Pancreas (tissue), 10 donors: ENCODE measurements at regions not wholly inside any gene's neighbourhood (a gene's known extent, or its start where the extent isn't known, plus 50 kb on each side); places are given as distances from the start of the nearest gene placed in this dataset.
A peak's percentile ranks its signal among the peaks of the same experiment; 100 is the strongest.

Experiments used
- ATAC-seq, 4 donors: fragments of 200-7000 bp; cut with Tn5 transposase; one replicate each; pipeline versions ENCODE4 v1.8.0 to v1.9.1; 2020; ENCODE audit warnings: mild to moderate bottlenecking in 4 of 4, moderate library complexity in 4 of 4
- DNase-seq, 6 donors: peaks; one replicate each; pipeline ENCODE4 v3.0.0-alpha.2; 2020
- FAIRE-seq: peaks from 2 replicates; lab custom pipeline; 2012; peaks lifted over from hg19 to GRCh38; lab: Jason Lieb, UNC
- H3K27ac ChIP-seq, 4 donors: fragments of 200-600 bp; sonication (generic); 1 replicate in 3 of 4; 2 replicates in 1 of 4; pipeline versions ENCODE4 v1.5.0 to v1.8.0; 2020
- H3K27me3 ChIP-seq, 4 donors: fragments of 200-600 bp; one replicate each; pipeline ENCODE4 v1.8.0; 2021
- H3K36me3 ChIP-seq, 3 donors: fragments of 200-600 bp; sonication (generic) in 1 of 3; one replicate each; pipeline versions ENCODE4 v1.5.0 to v1.8.0; 2020 to 2021
- H3K4me1 ChIP-seq, 3 donors: fragments of 200-600 bp; one replicate each; pipeline ENCODE4 v1.8.0; 2021
- H3K4me3 ChIP-seq, 4 donors: fragments of 200-600 bp; sonication (generic) in 2 of 4; one replicate each; pipeline versions ENCODE4 v1.5.0 to v1.8.0; 2020 to 2021
- H3K9me3 ChIP-seq, 4 donors: fragments of 200-600 bp; one replicate each; pipeline ENCODE4 v1.8.0; 2021
- CTCF ChIP-seq, 4 donors: fragments of 200-600 bp; sonication (generic) in 3 of 4; IDR thresholded peaks; one replicate each; pipeline versions ENCODE4 v1.5.0 to v1.8.0; 2021; ENCODE audit warnings: antibody characterized with exemption in 4 of 4
- WGBS, 2 donors: extraction: QIAGEN DNeasy Blood & Tissue Kit; methylation state at CpG; one replicate each; pipeline ENCODE4 v1.1.7; 2013; 5-methylcytosine and 5-hydroxymethylcytosine counted together
- intact Hi-C, 3 donors: fragments of 100-400 bp; cut with DNase I; formaldehyde crosslinking; loops; one replicate each; pipeline versions ENCODE4 v1.11.1 to v1.14.2; 2022
- donor health status: healthy with polysubstance abuse.
- donor health status: DM: no; HTN: no; CAD: no; lungs with moderate emphysema.
- donor health status: DM: no; HTN: no; CAD: no.
- donor health status: control.
- donor health status: control.
- donor health status: Bipolar disorder and iron deficiency.
- donor health status: DM: yes; HTN: yes; CAD: no.
- donor health status: DM: no; HTN: no; CAD: no.
- donor health status: DM: no; HTN: no; CAD: no.
- donor health status: DM: yes; HTN: yes; CAD: no.

- Histone ChIP-seq H3K4me3 (no peak overlapping the region), H3K36me3 (no peaks in the 10 kb centered on the region), H3K27ac (no peak overlapping the region), H3K4me1 (peaks cover 8 to 33% (median 21%) of the 10 kb centered on the region in 3 donors), H3K9me3 (no peaks in the 10 kb centered on the region), H3K27me3 (no peaks in the 10 kb centered on the region)
- WGBS, 2 donors, result 59 to 85% methylated on average over 4 of the region's 4 CpGs
- ATAC-seq (no peak), DNase-seq (no peak), FAIRE-seq (no peak)
- intact Hi-C loops, result no loop called here
- no peak for TF ChIP-seq CTCF (IDR thresholded peaks at IDR 0.05)
Observed at GRCh38 chr9:107949061-107949460, 459.5 kb upstream of the KLF4 start.

- DNase-seq, result no peak
- Histone ChIP-seq H3K27me3 (no peaks in the 10 kb centered on the region), H3K4me3 (no peak overlapping the region), H3K27ac (no peak overlapping the region), H3K4me1 (peaks cover 8 to 33% (median 21%) of the 10 kb centered on the region in 3 donors), H3K9me3 (no peaks in the 10 kb centered on the region), H3K36me3 (no peaks in the 10 kb centered on the region)
- 35 to 38% methylated on average over 2 of the region's 2 CpGs for WGBS, 2 donors
- intact Hi-C loops, result no loop called here
- no peak for ATAC-seq
- TF ChIP-seq CTCF (IDR thresholded peaks at IDR 0.05), result no peak
- no peak for FAIRE-seq
Observed at GRCh38 chr9:107948601-107949000, 459.0 kb upstream of the KLF4 start.

- Histone ChIP-seq H3K4me1 (peaks cover 8 to 33% (median 21%) of the 10 kb centered on the region in 3 donors), H3K36me3 (no peaks in the 10 kb centered on the region), H3K9me3 (no peaks in the 10 kb centered on the region), H3K4me3 (no peak overlapping the region), H3K27ac (no peak overlapping the region), H3K27me3 (no peaks in the 10 kb centered on the region)
- intact Hi-C loops, result no loop called here
- no peak for DNase-seq
- no peak for ATAC-seq
- no peak for FAIRE-seq
- no peak for TF ChIP-seq CTCF (IDR thresholded peaks at IDR 0.05)
- 86 to 89% methylated on average over 6 of the region's 6 CpGs for WGBS, 2 donors
Observed at GRCh38 chr9:107948086-107948485, 458.5 kb upstream of the KLF4 start.

- WGBS, 2 donors, result 13 to 17% methylated on average over 5 of the region's 5 CpGs
- peak; percentile 93 to 99 (median 94) for ATAC-seq
Observed at GRCh38 chr9:107946364-107947141, 457.0 kb upstream of the KLF4 start.

More at GRCh38 chr9:107946364-107947141, 457.0 kb upstream of the KLF4 start:
- no peaks in the 10 kb centered on the region for H3K9me3 ChIP-seq
- peaks cover 8 to 33% (median 21%) of the 10 kb centered on the region in 3 donors for H3K4me1 ChIP-seq
- peak overlapping the region in 2 of 4 donors; percentile 15 to 45 for H3K27ac ChIP-seq
- H3K36me3 ChIP-seq, result no peaks in the 10 kb centered on the region
- FAIRE-seq (peak; percentile 45), DNase-seq (peak in 3 of 6 donors; percentile 69 to 78 (median 73))
- intact Hi-C loops, result no loop called here
- H3K27me3 ChIP-seq, result no peaks in the 10 kb centered on the region
- H3K4me3 ChIP-seq, result no peak overlapping the region
- no peak for TF ChIP-seq CTCF (IDR thresholded peaks at IDR 0.05)
